GM20000 (cell line): ENCODE measurements at regions not wholly inside any gene's neighbourhood (a gene's known extent, or its start where the extent isn't known, plus 50 kb on each side); places are given as distances from the start of the nearest gene placed in this dataset.

Experiments used
- DNase-seq: peaks from one replicate; pipeline ENCODE4 v3.0.0; 2012; ENCODE audit warnings: low spot score
- TF ChIP-seq, protein P1 (sequence below): IDR thresholded peaks from 2 replicates; pipeline ENCODE4 v1.5.1; 2012; ENCODE audit warnings: mild to moderate bottlenecking, control low read depth; ENCODE audit errors: extremely low read depth, missing control alignments

DNA sequence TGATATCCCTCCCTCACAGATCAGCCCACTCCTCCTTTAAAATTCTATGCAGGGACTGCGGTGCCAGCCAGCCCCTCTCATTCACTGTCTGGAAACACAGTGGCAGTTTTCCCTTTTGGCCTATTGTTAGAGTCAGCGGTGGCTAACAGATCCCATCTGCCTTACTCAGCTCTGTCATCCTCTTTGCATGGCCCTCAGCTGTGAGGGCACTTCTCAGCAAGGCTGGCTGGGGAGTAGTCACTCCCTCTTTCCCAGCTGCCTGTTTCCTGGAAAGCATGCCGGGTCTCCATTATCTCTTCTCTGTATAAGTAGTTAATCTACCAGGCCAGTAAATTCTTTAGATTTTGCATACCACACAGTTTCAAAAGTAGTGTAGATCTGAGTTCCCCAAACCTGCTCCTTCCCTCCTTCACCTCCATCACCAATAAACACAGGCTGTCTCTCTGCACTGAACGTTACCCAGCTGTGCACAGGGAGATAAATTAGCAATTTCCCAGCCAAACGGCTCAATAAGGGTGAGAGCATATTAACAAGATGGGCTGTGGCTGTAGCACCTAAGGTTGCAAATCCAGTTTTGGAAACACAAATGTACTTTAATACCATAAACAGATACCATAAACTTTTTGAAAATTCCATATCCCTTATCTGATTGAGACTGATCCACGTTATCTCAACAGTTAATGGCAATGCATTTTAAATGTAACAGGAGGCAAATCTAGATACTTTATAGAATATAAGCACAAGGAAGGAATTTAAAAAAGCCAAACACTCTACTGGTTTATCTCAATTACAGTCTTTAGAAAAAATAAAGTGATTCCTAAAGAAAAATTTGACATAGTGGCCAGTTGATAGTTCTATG lies 229.3 kb downstream of the ANKRD50 start:
- DNase-seq: no peak

DNA sequence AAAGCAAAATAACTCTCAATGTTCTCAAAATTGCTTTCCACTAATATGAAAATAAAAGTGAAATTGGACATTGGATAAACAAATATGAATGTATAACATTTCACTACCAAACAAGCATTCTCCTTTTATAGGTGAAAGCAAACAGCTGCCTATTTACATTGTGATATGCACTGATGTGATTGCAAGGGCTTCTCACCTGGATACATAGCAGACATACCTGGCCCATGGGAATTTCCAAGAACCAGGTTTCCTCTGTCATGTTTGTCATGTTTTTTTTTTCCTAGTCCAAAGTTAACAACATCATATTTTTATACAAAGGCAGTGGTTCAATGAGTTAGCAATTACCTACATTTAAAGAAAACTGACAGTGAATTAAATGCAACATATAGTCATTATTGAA lies 228.5 kb downstream of the ANKRD50 start:
- TF ChIP-seq, protein P1, sequence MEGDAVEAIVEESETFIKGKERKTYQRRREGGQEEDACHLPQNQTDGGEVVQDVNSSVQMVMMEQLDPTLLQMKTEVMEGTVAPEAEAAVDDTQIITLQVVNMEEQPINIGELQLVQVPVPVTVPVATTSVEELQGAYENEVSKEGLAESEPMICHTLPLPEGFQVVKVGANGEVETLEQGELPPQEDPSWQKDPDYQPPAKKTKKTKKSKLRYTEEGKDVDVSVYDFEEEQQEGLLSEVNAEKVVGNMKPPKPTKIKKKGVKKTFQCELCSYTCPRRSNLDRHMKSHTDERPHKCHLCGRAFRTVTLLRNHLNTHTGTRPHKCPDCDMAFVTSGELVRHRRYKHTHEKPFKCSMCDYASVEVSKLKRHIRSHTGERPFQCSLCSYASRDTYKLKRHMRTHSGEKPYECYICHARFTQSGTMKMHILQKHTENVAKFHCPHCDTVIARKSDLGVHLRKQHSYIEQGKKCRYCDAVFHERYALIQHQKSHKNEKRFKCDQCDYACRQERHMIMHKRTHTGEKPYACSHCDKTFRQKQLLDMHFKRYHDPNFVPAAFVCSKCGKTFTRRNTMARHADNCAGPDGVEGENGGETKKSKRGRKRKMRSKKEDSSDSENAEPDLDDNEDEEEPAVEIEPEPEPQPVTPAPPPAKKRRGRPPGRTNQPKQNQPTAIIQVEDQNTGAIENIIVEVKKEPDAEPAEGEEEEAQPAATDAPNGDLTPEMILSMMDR: no peak
- no peak for DNase-seq

More for the DNA sequence above, 229.3 kb downstream of the ANKRD50 start:
- TF ChIP-seq, protein P1: no peak

GRCh38 chr4:124484940-124485339 lies 227.6 kb downstream of the ANKRD50 start:
- TF ChIP-seq, protein P1: no peak

GRCh38 chr4:124486423-124486822 lies 226.1 kb downstream of the ANKRD50 start:
- TF ChIP-seq, protein P1: no peak
- no peak for DNase-seq

More at GRCh38 chr4:124484940-124485339, 227.6 kb downstream of the ANKRD50 start:
- no peak for DNase-seq

GRCh38 chr4:124487651-124488050 lies 224.9 kb downstream of the ANKRD50 start:
- TF ChIP-seq, protein P1: no peak
- DNase-seq: no peak

GRCh38 chr4:124491361-124492145 lies 221.0 kb downstream of the ANKRD50 start:
- TF ChIP-seq, protein P1: no peak
- DNase-seq: no peak

- TF ChIP-seq, protein P1: no peak
- no peak for DNase-seq
Observed at GRCh38 chr4:124499261-124499660, 213.3 kb downstream of the ANKRD50 start.
